ENCODE measurements at regions not wholly inside any gene's neighbourhood (a gene's known extent, or its start where the extent isn't known, plus 50 kb on each side); places are given as distances from the start of the nearest gene placed in this dataset.

DNA sequence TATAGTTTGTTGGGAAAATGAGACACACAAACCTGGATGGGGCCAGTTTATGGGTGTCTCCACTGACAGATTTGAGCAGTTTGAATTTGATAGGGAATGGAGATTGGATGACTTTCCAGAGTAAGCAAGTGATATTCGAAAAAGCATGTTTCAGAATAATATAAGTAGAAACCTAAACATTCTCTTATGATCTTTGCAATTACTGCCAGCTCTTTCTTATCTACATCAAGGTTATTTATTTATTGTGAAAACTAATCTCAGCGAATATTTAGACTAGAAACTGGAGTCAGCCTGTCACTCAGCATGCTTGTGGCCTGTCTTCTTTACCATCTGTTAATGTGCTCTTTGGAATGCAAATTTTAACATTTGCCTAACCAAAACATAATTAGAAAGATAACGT is 57.8 kb upstream of the SPPL2A start:
- DNase-seq (ENCODE audit: low spot score in 2 of 2): no peak
- Histone ChIP-seq H3K9me3 (no peaks in the 10 kb centered on the region), H3K4me1 (no peaks in the 10 kb centered on the region), H3K36me3 (no peaks in the 10 kb centered on the region), H3K4me3 (no peak overlapping the region), H3K27ac (no peak overlapping the region), H3K27me3 (no peaks in the 10 kb centered on the region)
- TF ChIP-seq, protein P1, sequence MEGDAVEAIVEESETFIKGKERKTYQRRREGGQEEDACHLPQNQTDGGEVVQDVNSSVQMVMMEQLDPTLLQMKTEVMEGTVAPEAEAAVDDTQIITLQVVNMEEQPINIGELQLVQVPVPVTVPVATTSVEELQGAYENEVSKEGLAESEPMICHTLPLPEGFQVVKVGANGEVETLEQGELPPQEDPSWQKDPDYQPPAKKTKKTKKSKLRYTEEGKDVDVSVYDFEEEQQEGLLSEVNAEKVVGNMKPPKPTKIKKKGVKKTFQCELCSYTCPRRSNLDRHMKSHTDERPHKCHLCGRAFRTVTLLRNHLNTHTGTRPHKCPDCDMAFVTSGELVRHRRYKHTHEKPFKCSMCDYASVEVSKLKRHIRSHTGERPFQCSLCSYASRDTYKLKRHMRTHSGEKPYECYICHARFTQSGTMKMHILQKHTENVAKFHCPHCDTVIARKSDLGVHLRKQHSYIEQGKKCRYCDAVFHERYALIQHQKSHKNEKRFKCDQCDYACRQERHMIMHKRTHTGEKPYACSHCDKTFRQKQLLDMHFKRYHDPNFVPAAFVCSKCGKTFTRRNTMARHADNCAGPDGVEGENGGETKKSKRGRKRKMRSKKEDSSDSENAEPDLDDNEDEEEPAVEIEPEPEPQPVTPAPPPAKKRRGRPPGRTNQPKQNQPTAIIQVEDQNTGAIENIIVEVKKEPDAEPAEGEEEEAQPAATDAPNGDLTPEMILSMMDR (IDR thresholded peaks at IDR 0.05): no peak
- intact Hi-C loops (cut with DNase I): no loop called here

DNA sequence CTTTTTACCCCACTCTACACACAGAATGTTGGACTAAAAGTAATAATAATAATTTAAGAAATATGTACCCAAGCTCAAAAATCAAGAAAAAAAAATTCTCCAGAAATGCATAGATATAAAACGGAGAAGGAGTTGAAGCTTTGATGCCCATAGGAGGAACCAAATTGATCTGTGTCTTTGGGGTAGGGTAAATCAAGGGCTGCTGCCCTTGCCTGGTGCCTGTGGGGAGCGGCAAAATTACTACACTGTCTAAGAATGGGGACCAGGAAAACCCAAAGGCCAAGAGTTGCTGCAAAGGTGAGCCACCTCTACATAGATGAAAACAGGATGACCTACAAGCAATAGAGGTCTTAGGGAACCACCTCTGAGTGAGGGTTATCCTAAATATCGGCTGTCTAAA is 56.0 kb upstream of the SPPL2A start:
- H3K27me3 ChIP-seq: no peaks in the 10 kb centered on the region
- intact Hi-C loops (cut with DNase I): no loop called here
- no peak overlapping the region for H3K4me3 ChIP-seq
- TF ChIP-seq, protein P1 (IDR thresholded peaks at IDR 0.05): no peak
- no peak overlapping the region for H3K27ac ChIP-seq
- no peaks in the 10 kb centered on the region for H3K36me3 ChIP-seq
- no peak for DNase-seq (ENCODE audit: low spot score in 2 of 2)
- H3K4me1 ChIP-seq: no peaks in the 10 kb centered on the region
- no peaks in the 10 kb centered on the region for H3K9me3 ChIP-seq

DNA sequence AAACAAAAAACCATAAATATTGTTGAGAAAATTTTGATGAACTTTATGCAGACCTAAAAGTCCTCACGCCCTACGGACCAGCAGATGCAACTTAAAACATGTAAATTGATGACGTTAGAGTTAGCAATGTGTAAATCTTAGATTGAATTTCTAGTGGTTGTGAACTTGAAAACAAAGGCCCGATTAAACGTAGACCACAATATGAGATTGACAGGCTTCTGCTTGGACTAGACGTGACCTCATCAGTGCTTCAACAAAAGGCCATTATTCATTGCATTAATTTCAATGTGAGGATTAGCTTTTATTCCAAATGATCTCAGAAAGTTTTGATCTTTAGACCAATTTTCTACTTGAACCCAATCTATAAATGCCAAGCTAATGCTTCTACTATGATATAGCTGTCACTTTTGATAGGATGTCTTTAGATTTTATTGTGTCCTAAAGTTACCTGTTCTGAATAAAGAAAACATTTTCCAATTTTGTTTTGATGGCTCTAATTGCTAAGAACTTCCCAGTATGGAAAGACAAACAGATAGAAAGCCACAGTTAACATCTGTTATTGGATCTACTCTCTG is 55.4 kb upstream of the SPPL2A start:
- TF ChIP-seq, protein P1 (IDR thresholded peaks at IDR 0.05): no peak
- intact Hi-C loops (cut with DNase I): no loop called here

DNA sequence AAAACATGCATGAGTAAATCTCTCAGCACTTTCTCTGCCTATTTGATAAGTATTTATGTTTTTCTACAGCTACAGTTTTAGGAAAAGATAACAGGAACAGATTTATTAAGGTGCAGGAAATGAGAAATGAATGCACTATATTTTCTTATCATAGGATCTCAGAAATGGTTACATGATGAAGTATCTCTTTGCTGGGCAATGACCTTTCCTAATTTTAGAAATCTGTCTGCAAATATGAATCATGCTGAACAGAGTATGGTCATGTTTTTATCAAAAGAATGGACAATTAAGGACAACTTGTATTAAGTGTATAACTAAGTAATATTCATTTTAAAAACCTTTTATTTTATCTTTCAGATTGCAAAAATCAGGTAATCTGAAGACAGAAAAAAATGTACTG is 53.8 kb upstream of the SPPL2A start:
- intact Hi-C loops (cut with DNase I): no loop called here
- H3K27ac ChIP-seq: no peak overlapping the region
- no peaks in the 10 kb centered on the region for H3K9me3 ChIP-seq
- H3K4me3 ChIP-seq: no peak overlapping the region
- H3K4me1 ChIP-seq: no peaks in the 10 kb centered on the region
- H3K27me3 ChIP-seq: no peaks in the 10 kb centered on the region
- TF ChIP-seq, protein P1 (IDR thresholded peaks at IDR 0.05): no peak
- no peak for DNase-seq (ENCODE audit: low spot score in 2 of 2)
- no peaks in the 10 kb centered on the region for H3K36me3 ChIP-seq

More for the DNA sequence above, 55.4 kb upstream of the SPPL2A start:
- no peak overlapping the region for H3K27ac ChIP-seq
- H3K4me3 ChIP-seq: no peak overlapping the region
- no peaks in the 10 kb centered on the region for H3K27me3 ChIP-seq
- no peaks in the 10 kb centered on the region for H3K9me3 ChIP-seq
- H3K4me1 ChIP-seq: no peaks in the 10 kb centered on the region
- no peaks in the 10 kb centered on the region for H3K36me3 ChIP-seq
- no peak for DNase-seq (ENCODE audit: low spot score in 2 of 2)

DNA sequence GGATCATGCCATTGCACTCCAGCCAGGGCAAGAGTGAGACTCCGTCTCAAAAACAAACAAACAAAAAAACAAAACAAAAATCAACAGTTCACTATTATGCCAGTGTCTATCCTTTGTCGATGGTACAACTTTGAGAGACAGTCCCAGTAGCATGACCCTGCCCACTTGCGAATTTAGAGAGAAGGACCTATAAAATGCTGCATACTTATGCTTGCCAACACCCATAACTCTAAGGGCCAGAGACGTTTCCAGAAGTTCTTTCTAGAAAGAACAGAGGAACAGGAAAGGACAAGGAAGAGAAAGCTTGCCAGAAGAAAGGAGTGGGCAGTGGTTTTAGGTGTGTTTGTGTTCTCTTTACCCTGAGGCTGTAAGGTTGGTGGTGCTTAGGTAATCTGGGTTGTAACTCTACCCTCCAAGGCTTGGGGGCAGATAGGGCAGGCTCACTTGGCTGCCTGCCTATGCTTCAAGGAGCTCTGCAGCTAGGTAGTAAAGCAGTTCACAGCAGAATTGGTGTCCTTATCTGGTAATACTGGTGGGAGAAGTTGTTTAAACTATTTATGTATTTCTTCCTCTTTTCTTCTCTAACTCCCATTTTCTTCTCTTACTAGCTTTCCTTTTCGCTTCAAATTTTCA is 50.6 kb upstream of the SPPL2A start:
- DNase-seq (ENCODE audit: low spot score in 2 of 2): no peak
- Histone ChIP-seq H3K9me3 (no peaks in the 10 kb centered on the region), H3K4me3 (no peak overlapping the region), H3K4me1 (no peaks in the 10 kb centered on the region), H3K27ac (no peak overlapping the region), H3K27me3 (no peaks in the 10 kb centered on the region), H3K36me3 (no peaks in the 10 kb centered on the region)
- TF ChIP-seq, protein P1 (IDR thresholded peaks at IDR 0.05): no peak
- intact Hi-C loops (cut with DNase I): no loop called here
